GM19467 (cell line): ENCODE measurements at regions not wholly inside any gene's neighbourhood (a gene's known extent, or its start where the extent isn't known, plus 50 kb on each side); places are given as distances from the start of the nearest gene placed in this dataset.

Experiments used
- ATAC-seq: cut with Tn5 transposase; IDR thresholded peaks from one replicate; pipeline ENCODE4 v1.9.1; 2021; ENCODE audit warnings: mild to moderate bottlenecking, moderate library complexity; ENCODE audit not compliant: unreplicated experiment

DNA sequence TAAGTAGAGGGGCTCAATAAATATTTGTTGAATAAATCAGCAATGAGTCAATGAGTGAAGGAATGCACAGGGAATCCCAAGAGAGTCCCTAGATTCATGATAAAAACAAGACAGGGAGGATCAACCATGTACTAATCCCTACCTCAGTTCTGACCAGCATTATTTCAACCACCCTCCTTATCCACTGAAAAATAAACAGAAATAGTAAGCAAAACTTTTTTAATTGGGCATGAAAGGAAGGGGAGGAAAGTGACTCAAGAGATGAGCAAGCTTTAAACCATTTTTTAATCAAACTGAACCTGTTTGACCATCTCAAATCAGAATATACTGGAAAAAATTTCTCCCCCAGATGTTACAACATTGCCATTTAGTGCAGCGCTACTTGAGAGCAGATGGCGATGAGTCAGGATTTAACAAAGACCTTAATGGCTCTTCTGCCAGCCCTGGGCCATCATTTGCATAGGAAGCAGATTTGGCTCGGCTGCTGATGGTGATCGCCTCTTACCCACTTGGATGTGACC is 194.8 kb upstream of the SLC30A5 start:
- ATAC-seq: no peak

- no peak for ATAC-seq
Observed at GRCh38 chr5:68911840-68912690, 181.7 kb upstream of the SLC30A5 start.

DNA sequence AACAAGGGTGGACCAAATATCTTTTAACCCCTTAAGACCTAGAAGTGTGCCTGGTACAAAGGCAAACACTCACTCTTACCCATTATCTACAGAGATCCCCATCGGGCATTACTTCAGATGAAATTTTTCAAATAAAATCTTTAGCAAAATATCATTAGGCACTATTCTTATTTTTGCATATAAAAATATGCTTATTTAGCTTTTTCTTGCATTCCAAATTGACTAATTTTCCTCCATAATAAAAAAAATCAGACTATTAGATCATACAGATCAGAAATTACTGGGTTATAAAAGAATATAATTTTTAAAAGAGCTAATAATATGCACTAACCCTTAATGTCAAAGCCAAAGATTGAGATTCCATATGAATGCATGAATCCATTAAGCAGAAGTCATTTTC is 178.7 kb upstream of the SLC30A5 start:
- ATAC-seq: no peak

DNA sequence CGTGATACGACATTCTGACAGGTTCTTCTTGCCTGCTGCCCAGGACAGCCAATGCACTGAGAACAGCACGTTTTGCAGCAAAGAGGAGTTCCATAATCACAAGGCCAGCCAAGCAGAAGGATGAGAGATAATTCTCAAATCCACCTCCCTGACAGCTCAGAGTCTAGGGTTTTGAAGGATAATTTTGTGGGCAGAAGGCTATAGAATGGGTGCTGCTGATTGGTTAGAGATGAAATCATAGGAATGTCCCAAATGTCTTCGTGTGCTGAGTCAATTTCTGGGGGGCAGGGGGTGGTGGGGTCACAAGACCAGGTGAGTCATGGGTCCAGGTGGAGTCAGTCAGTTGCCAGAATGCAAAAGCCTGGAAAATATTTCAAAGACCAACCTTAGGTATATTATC is 175.5 kb upstream of the SLC30A5 start:
- ATAC-seq: no peak

- no peak for ATAC-seq
Observed at GRCh38 chr5:68919988-68920490, 173.8 kb upstream of the SLC30A5 start.

DNA sequence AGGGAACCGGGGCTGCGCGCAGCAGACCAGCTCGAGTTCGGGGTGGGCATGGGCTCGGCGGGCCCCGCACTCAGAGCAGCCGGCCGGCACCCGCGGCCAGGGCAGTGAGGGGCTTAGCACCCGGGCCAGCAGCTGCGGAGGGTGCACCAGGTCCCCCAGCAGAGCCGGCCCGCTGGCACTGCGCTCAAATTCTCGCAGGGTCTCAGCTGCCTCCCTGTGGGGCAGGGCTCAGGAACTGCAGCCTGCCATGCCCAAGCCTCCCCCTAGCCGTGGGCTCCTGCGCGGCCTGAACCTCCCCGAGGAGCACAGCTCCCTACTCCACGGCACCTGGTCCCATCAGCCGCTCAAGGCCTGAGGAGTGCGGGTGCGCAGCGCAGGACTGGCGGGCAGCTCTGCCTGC is 172.9 kb upstream of the SLC30A5 start:
- ATAC-seq: no peak

DNA sequence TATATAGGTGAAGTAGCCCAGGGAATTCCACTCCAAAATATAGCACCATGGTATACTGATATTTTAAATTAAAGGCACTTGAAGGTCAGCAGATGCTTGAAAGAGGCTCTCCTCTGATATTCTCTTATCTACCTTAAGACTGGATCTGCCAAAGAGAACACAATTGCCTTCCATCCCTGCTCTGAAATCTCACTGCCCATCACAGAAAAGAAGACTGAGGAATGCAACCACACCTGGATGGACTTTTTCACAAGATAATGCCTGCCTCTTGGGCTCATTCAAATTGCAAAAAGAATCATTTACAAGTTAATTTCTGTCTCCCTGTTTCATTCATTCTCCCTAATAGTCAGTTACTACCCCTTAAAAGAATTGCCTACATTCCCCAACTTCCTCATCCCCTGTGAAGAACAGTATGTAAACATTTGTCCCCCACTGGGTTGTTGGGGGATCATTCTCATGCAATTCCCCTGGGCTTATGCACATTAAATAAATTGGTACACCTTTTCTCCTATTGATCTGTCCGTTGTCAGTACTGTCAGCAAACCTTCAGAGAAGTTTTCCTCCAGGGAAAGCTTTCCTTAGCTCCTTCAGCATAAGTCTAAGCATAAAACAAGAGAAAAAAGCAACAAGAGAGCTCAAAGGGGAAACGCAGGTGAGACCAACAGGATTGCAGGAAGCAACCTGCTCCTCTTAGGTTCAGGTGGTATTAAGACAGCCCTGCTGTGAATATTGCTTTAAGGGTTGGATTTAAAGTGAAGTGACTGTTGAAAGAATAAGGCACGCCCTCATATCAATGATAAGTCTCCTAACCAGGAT is 171.4 kb upstream of the SLC30A5 start:
- ATAC-seq: no peak

GRCh38 chr5:68924481-68925145 is 169.2 kb upstream of the SLC30A5 start:
- ATAC-seq: no peak

DNA sequence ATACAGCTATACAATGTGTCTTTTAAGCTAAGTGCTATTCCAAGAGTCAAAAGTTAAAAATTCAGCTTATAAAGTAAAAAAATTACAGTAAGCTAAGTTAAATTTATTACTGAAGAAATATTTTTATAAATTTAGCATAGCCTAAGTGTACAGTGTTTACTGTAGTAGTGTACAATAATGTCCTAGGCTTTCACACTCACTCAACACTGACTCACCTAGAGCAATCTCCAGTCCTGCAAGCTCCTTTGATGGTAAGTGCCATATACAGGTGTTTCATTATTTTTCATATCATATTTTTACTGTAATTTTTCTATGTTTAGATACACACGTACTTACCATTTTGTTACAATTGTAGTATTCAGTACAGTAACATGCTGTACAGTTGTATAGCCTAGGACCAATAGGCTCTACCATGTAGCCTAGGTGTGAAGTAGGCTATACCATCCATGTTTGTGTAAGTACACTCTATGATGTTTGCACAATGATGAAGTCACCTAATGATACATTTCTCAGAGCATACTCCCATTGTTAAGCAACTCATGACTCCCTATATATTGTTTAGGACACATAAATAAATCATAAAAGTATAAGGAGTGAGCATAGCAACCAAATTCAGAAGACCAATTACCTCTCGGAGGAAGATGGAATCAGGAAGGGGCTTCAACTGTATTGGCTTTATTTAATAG is 165.1 kb upstream of the SLC30A5 start:
- ATAC-seq: no peak

DNA sequence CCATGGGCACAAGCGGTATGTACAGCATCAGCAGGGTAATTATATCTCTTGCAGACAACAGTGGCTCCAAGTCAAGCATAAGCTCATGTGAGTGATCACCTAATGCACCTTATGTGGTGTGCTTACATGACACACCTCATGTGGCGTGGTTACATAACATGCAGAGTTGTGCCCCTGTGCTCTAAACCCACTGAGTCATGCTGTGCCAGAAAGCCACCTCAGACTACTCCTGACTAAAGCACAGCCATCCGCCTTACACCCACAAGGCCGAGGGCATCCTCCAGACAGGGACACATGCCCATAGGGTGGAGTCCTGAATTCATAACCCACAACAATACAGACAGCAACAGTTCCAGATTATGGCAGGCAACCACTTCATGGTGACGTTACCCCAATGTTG is 163.7 kb upstream of the SLC30A5 start:
- ATAC-seq: no peak

- no peak for ATAC-seq
Observed at GRCh38 chr5:68932830-68933434, 160.9 kb upstream of the SLC30A5 start.

DNA sequence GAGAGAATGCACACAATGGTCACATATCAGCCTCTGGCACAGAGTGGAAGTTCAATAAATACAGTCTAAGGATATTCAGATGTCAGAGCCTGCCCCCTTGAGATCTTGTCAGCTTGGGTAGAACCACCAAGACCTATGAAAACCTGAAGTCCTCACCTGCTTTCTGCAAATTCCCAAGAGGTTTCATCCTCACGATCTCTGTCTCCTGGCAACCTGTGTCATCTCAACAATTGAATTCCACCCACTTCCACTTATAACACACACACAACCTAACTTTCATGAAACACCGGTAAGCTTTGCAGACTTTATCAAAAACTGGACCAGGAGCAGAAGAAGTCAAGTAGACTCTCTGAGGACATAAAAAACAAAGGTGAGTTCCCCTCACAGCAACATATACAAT is 151.6 kb upstream of the SLC30A5 start:
- no peak for ATAC-seq

GRCh38 chr5:68946728-68947127 is 147.1 kb upstream of the SLC30A5 start:
- no peak for ATAC-seq

DNA sequence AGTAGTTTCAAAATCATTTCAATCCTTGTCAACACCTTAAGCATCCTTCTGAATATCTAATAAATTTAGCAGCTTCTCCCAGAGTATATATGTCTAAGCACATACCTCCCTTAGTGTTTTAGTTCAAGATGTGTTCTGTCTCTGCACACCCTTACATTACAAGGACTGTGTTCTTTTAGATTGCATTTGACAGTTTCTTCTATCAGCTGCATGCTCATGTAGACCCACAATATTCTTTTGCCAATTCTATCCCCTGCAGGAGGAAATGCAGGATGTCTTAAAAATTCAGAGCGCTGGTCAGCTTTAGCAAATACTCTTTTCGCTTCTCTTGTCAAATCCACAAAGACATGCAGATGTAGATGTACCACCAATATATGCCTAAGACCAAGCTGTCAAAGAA is 145.8 kb upstream of the SLC30A5 start:
- ATAC-seq: no peak

DNA sequence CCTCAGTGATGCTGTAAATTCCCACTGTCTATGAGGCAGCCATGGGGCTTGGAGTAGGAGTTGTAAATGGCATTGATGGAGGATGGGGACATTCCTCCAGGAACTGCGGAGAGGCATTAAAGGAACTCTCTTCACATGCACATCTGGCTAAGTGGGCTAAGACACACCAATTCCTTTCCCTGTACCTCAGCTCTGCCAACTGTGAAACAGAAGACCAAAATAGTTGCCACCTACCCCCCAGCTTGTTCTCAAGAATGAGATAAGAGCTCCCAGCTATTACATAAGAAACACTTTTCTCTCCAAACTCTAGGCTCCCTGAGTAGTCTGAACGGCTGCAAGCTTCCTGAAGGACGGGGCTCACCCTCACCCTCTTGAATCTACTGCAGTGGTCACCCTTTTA is 144.6 kb upstream of the SLC30A5 start:
- ATAC-seq: no peak

DNA sequence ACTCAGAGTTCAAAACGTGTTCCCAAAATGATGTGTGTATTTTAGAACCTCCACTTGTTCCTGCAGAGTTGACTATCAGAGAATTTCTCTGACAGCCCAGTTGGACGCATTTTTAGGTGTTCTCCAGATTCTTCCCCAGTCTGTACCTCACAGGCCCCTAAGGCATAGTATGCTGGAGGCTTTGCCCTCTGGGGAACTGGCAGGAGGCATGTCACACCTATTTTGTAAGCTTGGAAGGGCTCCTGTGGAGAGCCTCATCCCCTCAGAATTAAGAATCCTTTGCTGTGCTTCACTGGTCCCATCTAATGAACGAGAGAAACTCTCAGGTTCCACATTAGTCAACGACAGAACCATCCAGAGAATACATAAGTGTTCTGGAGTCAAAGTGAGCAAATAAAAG is 144.1 kb upstream of the SLC30A5 start:
- no peak for ATAC-seq

GRCh38 chr5:68950125-68950524 is 143.7 kb upstream of the SLC30A5 start:
- no peak for ATAC-seq

- no peak for ATAC-seq
Observed at GRCh38 chr5:68950930-68951329, 142.9 kb upstream of the SLC30A5 start.

DNA sequence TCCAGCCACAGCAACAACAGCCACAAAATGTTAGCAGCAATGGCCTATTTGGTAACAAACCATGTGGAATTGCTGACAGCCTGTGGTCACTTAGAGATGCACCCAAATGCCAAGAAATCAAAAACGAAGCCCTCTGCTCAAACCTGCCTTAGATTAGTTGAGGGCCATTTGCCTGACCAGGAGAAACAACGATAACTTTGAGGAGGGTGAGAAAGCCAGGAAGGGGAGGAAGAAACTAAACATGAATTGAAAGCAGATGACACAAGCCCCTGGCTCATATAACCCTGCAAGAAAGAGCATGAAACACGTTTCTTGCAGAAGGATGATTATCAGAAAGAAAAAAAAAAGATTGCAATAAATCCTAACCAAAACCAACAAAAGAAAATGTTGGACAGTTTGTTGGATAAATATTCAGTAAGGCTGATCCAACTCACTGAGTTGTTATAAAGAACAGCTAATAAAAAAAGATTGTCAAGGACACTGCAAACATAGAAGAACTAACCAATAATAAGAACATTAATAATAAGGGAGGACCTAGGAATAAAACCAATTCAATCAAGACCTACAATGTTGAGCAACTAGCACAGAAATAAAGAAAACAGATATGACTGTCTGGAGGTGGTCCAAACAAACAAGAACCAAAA is 140.5 kb upstream of the SLC30A5 start:
- no peak for ATAC-seq
